Mucosa of descending colon (tissue), 3 donors: ENCODE measurements at regions not wholly inside any gene's neighbourhood (a gene's known extent, or its start where the extent isn't known, plus 50 kb on each side); places are given as distances from the start of the nearest gene placed in this dataset.

Experiments
- ATAC-seq: fragments of 200-7000 bp; cut with Tn5 transposase; one replicate; pipeline ENCODE4 v1.9.1; 2020; ENCODE audit warnings: mild to moderate bottlenecking, moderate library complexity
- DNase-seq, 3 donors: peaks; one replicate each; pipeline ENCODE4 v3.0.0-alpha.2; 2020
- H3K36me3 ChIP-seq: fragments of 200-600 bp; one replicate; pipeline ENCODE4 v1.8.0; 2021; ENCODE audit warnings: low read depth, mild to moderate bottlenecking
- H3K4me1 ChIP-seq: fragments of 200-600 bp; one replicate; pipeline ENCODE4 v1.8.0; 2021; ENCODE audit warnings: low read depth, mild to moderate bottlenecking
- H3K4me3 ChIP-seq: fragments of 200-600 bp; one replicate; pipeline ENCODE4 v1.8.0; 2021; ENCODE audit warnings: mild to moderate bottlenecking
- H3K9me3 ChIP-seq: fragments of 200-600 bp; one replicate; pipeline ENCODE4 v1.8.0; 2021; ENCODE audit warnings: mild to moderate bottlenecking
- CTCF ChIP-seq: fragments of 200-600 bp; IDR thresholded peaks from one replicate; pipeline ENCODE4 v1.8.0; 2022; ENCODE audit warnings: antibody characterized with exemption, mild to moderate bottlenecking
- intact Hi-C, 2 donors: fragments of 100-400 bp; cut with DNase I in 1 of 2; cut with micrococcal nuclease in 1 of 2; formaldehyde crosslinking; loops; one replicate each; pipeline versions ENCODE4 v1.11.0 to v1.11.1; 2022; cut with DNase I, micrococcal nuclease
- donor health status: DM: no; HTN: no; CAD: no; lungs with moderate emphysema.
- donor health status: DM: no; HTN: no; CAD: no.
- donor health status: DM: no; HTN: yes; CAD: no.

- no peaks in the 10 kb centered on the region for H3K4me1 ChIP-seq
- intact Hi-C loops, result no loop called here
- H3K4me3 ChIP-seq, result no peak overlapping the region
- ATAC-seq (no peak), DNase-seq (no peak)
- no peaks in the 10 kb centered on the region for H3K9me3 ChIP-seq
- TF ChIP-seq CTCF, result no peak
- no peaks in the 10 kb centered on the region for H3K36me3 ChIP-seq
Observed at GRCh38 chr7:33790746-33791145, 114.6 kb upstream of the BMPER start.

- intact Hi-C loops, result no loop called here
Observed at GRCh38 chr7:33792041-33792440, 113.3 kb upstream of the BMPER start.

GRCh38 chr7:33792547-33793105, 112.7 kb upstream of the BMPER start:
- TF ChIP-seq CTCF, result no peak
- Histone ChIP-seq H3K36me3 (no peaks in the 10 kb centered on the region), H3K4me1 (no peaks in the 10 kb centered on the region), H3K9me3 (no peaks in the 10 kb centered on the region), H3K4me3 (no peak overlapping the region)
- ATAC-seq (no peak), DNase-seq (no peak)
- intact Hi-C loops, result no loop called here

More at GRCh38 chr7:33792041-33792440, 113.3 kb upstream of the BMPER start:
- DNase-seq (no peak), ATAC-seq (no peak)
- no peak for TF ChIP-seq CTCF
- Histone ChIP-seq H3K36me3 (no peaks in the 10 kb centered on the region), H3K9me3 (no peaks in the 10 kb centered on the region), H3K4me1 (no peaks in the 10 kb centered on the region), H3K4me3 (no peak overlapping the region)

GRCh38 chr7:33793616-33794015, 111.7 kb upstream of the BMPER start:
- H3K9me3 ChIP-seq, result no peaks in the 10 kb centered on the region
- H3K36me3 ChIP-seq, result no peaks in the 10 kb centered on the region
- intact Hi-C loops, result no loop called here
- H3K4me3 ChIP-seq, result no peak overlapping the region
- TF ChIP-seq CTCF, result no peak
- DNase-seq, result no peak
- H3K4me1 ChIP-seq, result no peaks in the 10 kb centered on the region
- ATAC-seq, result no peak

- ATAC-seq (no peak), DNase-seq (no peak)
- Histone ChIP-seq H3K36me3 (no peaks in the 10 kb centered on the region), H3K9me3 (no peaks in the 10 kb centered on the region), H3K4me3 (no peak overlapping the region), H3K4me1 (no peaks in the 10 kb centered on the region)
- intact Hi-C loops, result no loop called here
- no peak for TF ChIP-seq CTCF
Observed at GRCh38 chr7:33794419-33794818, 110.9 kb upstream of the BMPER start.

GRCh38 chr7:33794959-33795358, 110.4 kb upstream of the BMPER start:
- TF ChIP-seq CTCF, result no peak
- Histone ChIP-seq H3K9me3 (no peaks in the 10 kb centered on the region), H3K4me3 (no peak overlapping the region), H3K36me3 (no peaks in the 10 kb centered on the region), H3K4me1 (no peaks in the 10 kb centered on the region)
- DNase-seq (no peak), ATAC-seq (no peak)
- intact Hi-C loops, result no loop called here
